ENCODE measurements at regions not wholly inside any gene's neighbourhood (a gene's known extent, or its start where the extent isn't known, plus 50 kb on each side); places are given as distances from the start of the nearest gene placed in this dataset.

GRCh38 chr15:70170096-70170699 lies 72.5 kb upstream of the TLE3 start:
- DNase-seq: no peak

- DNase-seq: no peak
These were observed 71.4 kb upstream of the TLE3 start for GRCh38 chr15:70169147-70169546.

- DNase-seq: no peak
These were observed 69.4 kb upstream of the TLE3 start for GRCh38 chr15:70167155-70167554.

GRCh38 chr15:70166506-70167087 lies 68.9 kb upstream of the TLE3 start:
- no peak for DNase-seq

- DNase-seq: no peak
These were observed 68.1 kb upstream of the TLE3 start for GRCh38 chr15:70165716-70166284.

- DNase-seq: no peak
These were observed 67.4 kb upstream of the TLE3 start for GRCh38 chr15:70164910-70165715.

GRCh38 chr15:70164156-70164900 lies 66.6 kb upstream of the TLE3 start:
- DNase-seq: no peak

- DNase-seq: peak in 8 of 56 donors; percentile 7 to 22 (median 11)
These were observed 63.3 kb upstream of the TLE3 start for GRCh38 chr15:70160803-70161565.

GRCh38 chr15:70160267-70160666 lies 62.5 kb upstream of the TLE3 start:
- no peak for DNase-seq

- no peak for DNase-seq
These were observed 61.9 kb upstream of the TLE3 start for GRCh38 chr15:70159713-70160009.

GRCh38 chr15:70159001-70159712 lies 61.4 kb upstream of the TLE3 start:
- DNase-seq: no peak

- no peak for DNase-seq
These were observed 60.7 kb upstream of the TLE3 start for GRCh38 chr15:70158309-70159000.

GRCh38 chr15:70156671-70157271 lies 59.1 kb upstream of the TLE3 start:
- peak in 31 of 56 donors; percentile 1 to 63 (median 24) for DNase-seq

GRCh38 chr15:70154718-70155347 lies 57.1 kb upstream of the TLE3 start:
- no peak for DNase-seq

- no peak for DNase-seq
These were observed 56.4 kb upstream of the TLE3 start for GRCh38 chr15:70153921-70154717.

- no peak for DNase-seq
These were observed 54.4 kb upstream of the TLE3 start for GRCh38 chr15:70152070-70152480.

- no peak for DNase-seq
These were observed 53.7 kb upstream of the TLE3 start for GRCh38 chr15:70151462-70151861.

- no peak for DNase-seq
These were observed 53.3 kb upstream of the TLE3 start for GRCh38 chr15:70151003-70151402.

All from nucleus accumbens (tissue), 56 donors.